ENCODE measurements at regions not wholly inside any gene's neighbourhood (a gene's known extent, or its start where the extent isn't known, plus 50 kb on each side); places are given as distances from the start of the nearest gene placed in this dataset.

GRCh38 chr5:63831381-63831780, 130.9 kb downstream of the HTR1A start:
- DNase-seq (ENCODE audit: low read depth), result no peak
- TF ChIP-seq, protein P1, sequence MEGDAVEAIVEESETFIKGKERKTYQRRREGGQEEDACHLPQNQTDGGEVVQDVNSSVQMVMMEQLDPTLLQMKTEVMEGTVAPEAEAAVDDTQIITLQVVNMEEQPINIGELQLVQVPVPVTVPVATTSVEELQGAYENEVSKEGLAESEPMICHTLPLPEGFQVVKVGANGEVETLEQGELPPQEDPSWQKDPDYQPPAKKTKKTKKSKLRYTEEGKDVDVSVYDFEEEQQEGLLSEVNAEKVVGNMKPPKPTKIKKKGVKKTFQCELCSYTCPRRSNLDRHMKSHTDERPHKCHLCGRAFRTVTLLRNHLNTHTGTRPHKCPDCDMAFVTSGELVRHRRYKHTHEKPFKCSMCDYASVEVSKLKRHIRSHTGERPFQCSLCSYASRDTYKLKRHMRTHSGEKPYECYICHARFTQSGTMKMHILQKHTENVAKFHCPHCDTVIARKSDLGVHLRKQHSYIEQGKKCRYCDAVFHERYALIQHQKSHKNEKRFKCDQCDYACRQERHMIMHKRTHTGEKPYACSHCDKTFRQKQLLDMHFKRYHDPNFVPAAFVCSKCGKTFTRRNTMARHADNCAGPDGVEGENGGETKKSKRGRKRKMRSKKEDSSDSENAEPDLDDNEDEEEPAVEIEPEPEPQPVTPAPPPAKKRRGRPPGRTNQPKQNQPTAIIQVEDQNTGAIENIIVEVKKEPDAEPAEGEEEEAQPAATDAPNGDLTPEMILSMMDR (conservative IDR thresholded peaks at IDR 0.05; ENCODE audit: low read depth, low read length), result no peak
- H3K4me3 ChIP-seq (ENCODE audit: low read depth, low read length), result no peak overlapping the region

DNA sequence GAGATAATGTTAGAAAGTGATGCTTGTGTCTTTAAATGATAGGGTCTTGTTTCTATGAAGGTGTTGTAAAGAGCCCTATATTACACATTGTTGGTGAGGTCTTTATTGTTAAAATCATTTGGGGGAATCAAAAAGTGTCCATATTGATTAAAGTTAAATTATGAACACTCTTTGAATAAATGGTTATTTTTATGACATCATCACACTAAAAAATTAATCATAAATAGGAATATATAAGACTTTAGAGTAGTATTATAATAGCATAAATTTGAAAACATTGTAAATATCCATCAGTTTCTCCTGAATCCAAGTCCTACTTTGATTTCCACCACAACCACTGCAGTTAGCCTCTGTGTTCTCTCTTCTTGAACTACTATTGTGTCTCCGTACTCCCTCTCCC, 136.3 kb downstream of the HTR1A start:
- H3K4me3 ChIP-seq (ENCODE audit: low read depth, low read length), result no peak overlapping the region
- DNase-seq (ENCODE audit: low read depth), result no peak
- TF ChIP-seq, protein P1 (conservative IDR thresholded peaks at IDR 0.05; ENCODE audit: low read depth, low read length), result no peak

GRCh38 chr5:63823583-63823982, 138.7 kb downstream of the HTR1A start:
- DNase-seq (ENCODE audit: low read depth), result no peak
- no peak overlapping the region for H3K4me3 ChIP-seq (ENCODE audit: low read depth, low read length)
- TF ChIP-seq, protein P1 (conservative IDR thresholded peaks at IDR 0.05; ENCODE audit: low read depth, low read length), result no peak

DNA sequence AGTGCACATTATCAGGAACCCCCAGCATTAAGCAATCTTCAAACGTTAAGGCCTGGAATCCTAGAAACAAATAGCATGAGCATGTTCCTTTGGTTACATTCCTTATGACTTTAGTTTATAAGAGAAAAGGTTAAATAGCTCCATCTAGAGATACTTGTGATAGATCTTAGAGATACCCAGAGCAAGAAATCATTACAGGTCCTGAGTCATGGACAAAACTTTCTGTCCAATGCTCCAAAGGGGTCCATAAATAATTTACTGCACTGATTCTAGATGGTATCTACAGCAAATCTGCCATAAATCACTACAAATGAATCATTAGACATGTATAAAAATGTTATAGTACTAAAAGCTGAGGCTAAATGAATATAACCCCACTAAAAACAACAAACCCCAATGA, 139.6 kb downstream of the HTR1A start:
- H3K4me3 ChIP-seq (ENCODE audit: low read depth, low read length), result no peak overlapping the region
- no peak for DNase-seq (ENCODE audit: low read depth)
- TF ChIP-seq, protein P1 (conservative IDR thresholded peaks at IDR 0.05; ENCODE audit: low read depth, low read length), result no peak

DNA sequence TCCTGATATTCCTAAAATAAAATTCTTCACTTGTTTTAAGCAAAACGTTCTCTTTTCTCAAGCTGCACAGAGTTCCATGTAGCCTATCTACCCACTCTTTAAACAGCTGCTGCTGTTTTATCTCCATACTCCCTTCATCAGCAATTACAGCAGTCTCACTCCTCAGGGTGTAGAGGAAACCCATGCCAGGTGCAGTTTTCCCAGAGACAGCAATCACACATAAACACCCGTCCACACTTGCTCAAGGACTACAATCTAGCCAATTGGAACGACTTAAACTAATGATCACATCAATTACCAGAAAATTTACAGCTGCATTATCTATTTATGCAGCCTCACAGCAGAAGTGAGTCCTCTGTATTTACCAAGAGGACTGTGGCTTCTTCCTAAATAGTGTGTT, 141.7 kb downstream of the HTR1A start:
- H3K4me3 ChIP-seq (ENCODE audit: low read depth, low read length), result no peak overlapping the region
- TF ChIP-seq, protein P1 (conservative IDR thresholded peaks at IDR 0.05; ENCODE audit: low read depth, low read length), result no peak
- no peak for DNase-seq (ENCODE audit: low read depth)

DNA sequence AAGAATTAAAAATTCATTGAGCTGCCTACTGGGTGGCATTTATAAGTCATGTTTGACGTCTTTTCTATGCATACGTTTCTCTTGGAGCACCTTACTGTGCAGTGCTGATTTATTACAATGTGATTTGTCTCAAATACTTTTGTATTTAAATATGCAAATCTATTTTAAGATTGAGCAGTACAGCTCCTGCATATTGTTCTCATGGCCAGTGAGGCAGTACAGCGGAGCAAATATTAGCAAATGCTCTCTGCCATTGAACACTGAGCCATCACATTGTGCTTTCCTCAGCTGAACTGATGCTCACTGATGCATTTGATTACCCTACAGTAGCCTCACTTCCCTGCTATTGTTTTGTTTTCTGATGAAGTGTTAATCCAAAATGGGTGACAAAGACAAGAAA, 149.6 kb downstream of the HTR1A start:
- no peak for DNase-seq (ENCODE audit: low read depth)
- TF ChIP-seq, protein P1 (conservative IDR thresholded peaks at IDR 0.05; ENCODE audit: low read depth, low read length), result no peak
- H3K4me3 ChIP-seq (ENCODE audit: low read depth, low read length), result no peak overlapping the region

DNA sequence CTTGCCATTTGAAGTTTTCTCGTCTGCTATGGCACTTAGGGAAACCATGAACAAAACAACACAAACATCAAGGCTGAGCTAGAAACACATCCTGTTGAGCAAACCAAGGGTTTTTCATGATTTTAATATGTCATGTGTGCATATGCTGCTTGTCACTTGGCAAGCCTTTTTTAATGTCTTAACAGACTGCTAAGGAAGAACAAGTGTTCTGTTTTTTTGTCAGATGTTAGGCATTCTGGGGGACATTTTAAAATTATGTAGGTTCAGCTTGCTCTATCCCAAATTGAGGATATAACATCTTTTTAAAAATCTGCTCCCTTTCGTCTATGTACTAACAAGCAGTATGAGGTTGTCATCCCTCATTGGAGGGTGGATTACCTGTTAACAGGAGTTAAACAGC, 150.3 kb downstream of the HTR1A start:
- TF ChIP-seq, protein P1 (conservative IDR thresholded peaks at IDR 0.05; ENCODE audit: low read depth, low read length), result no peak
- DNase-seq (ENCODE audit: low read depth), result no peak
- no peak overlapping the region for H3K4me3 ChIP-seq (ENCODE audit: low read depth, low read length)

Measured in choroid plexus epithelial cell (primary cell).